ENCODE measurements at regions not wholly inside any gene's neighbourhood (a gene's known extent, or its start where the extent isn't known, plus 50 kb on each side); places are given as distances from the start of the nearest gene placed in this dataset.

GRCh38 chr6:44042989-44043478 lies 84.2 kb downstream of the MRPL14 start (continued):
- no peak for TF ChIP-seq CENPX (CRISPR knock-in tag; IDR thresholded peaks at IDR 0.05)
- TF ChIP-seq EEA1 (CRISPR knock-in tag; IDR thresholded peaks at IDR 0.05; ENCODE audit: borderline replicate concordance) = no peak
- no peak for TF ChIP-seq HHEX (CRISPR knock-in tag; IDR thresholded peaks at IDR 0.05)
- TF ChIP-seq BCL6 (CRISPR knock-in tag; IDR thresholded peaks at IDR 0.05) = peak; percentile 38
- no peak for TF ChIP-seq SMARCE1 (IDR thresholded peaks at IDR 0.05; ENCODE audit: borderline replicate concordance)
- TF ChIP-seq NFYB (CRISPR knock-in tag; IDR thresholded peaks at IDR 0.05) = no peak
- TF ChIP-seq KAT2B (IDR thresholded peaks at IDR 0.05; ENCODE audit: borderline replicate concordance, low read depth, low read length) = no peak
- no peak for TF ChIP-seq HNRNPL (IDR thresholded peaks at IDR 0.05; ENCODE audit: low read depth, low read length)
- TF ChIP-seq PRDM10 (CRISPR knock-in tag; IDR thresholded peaks at IDR 0.05; ENCODE audit: low read depth) = no peak
- peak; percentile 78 for TF ChIP-seq ARID5B (CRISPR knock-in tag; IDR thresholded peaks at IDR 0.05)
- TF ChIP-seq SRF (IDR thresholded peaks at IDR 0.05; ENCODE audit: low read depth, low read length) = no peak
- TF ChIP-seq EZH2 (conservative IDR thresholded peaks at IDR 0.05; ENCODE audit: low read depth, low read length) = no peak
- TF ChIP-seq PRDM15 (CRISPR knock-in tag; IDR thresholded peaks at IDR 0.05) = no peak
- no peak for TF ChIP-seq RAD51 (IDR thresholded peaks at IDR 0.05; ENCODE audit: borderline replicate concordance)
- no peak for TF ChIP-seq PAX8 (CRISPR knock-in tag; IDR thresholded peaks at IDR 0.05; ENCODE audit: borderline replicate concordance)
- peak; percentile 39; the same call in 1 of the 2 replicates for TF ChIP-seq ZNF710 (CRISPR knock-in tag; IDR thresholded peaks at IDR 0.05; ENCODE audit: borderline replicate concordance)
- TF ChIP-seq ZNF496 (CRISPR knock-in tag; IDR thresholded peaks at IDR 0.05; ENCODE audit: insufficient replicate concordance) = no peak
